HL-60 (cell line): ENCODE measurements at regions not wholly inside any gene's neighbourhood (a gene's known extent, or its start where the extent isn't known, plus 50 kb on each side); places are given as distances from the start of the nearest gene placed in this dataset.

ENCODE experiments used
- DNase-seq, 2 experiments: peaks; one replicate each; pipeline ENCODE4 v3.0.0-alpha.2; 2010 to 2020; ENCODE audit warnings: low read depth in 1 of 2, low spot score in 1 of 2
- H3K27ac ChIP-seq: fragments of 250-450 bp; sonication (Bioruptor Pico); replicated peaks from 2 replicates; pipeline ENCODE4 v1.5.1; 2020; ENCODE audit warnings: mild to moderate bottlenecking, moderate library complexity
- H3K27me3 ChIP-seq: fragments of 250-450 bp; sonication (Bioruptor Pico); 2 replicates; pipeline ENCODE4 v1.5.1; 2021; ENCODE audit warnings: mild to moderate bottlenecking, moderate library complexity; ENCODE audit not compliant: insufficient read depth, poor library complexity, severe bottlenecking
- H3K4me3 ChIP-seq: replicated peaks from 2 replicates; pipeline ENCODE4 v1.5.1; 2011; ENCODE audit warnings: mild to moderate bottlenecking, control low read depth, low read length; ENCODE audit not compliant: insufficient read depth
- CTCF ChIP-seq: IDR thresholded peaks from one replicate; pipeline ENCODE4 v1.5.1; 2011; ENCODE audit warnings: low read length, control low read depth, inconsistent platforms; ENCODE audit not compliant: insufficient read depth
- GABPA ChIP-seq: IDR thresholded peaks from 2 replicates; pipeline ENCODE4 v1.6.1; 2012; ENCODE audit warnings: low read depth
- POLR2AphosphoS5 ChIP-seq: IDR thresholded peaks from 2 replicates; pipeline ENCODE4 v1.6.1; 2012; ENCODE audit warnings: low read depth
- REST ChIP-seq: IDR thresholded peaks from 2 replicates; pipeline ENCODE4 v1.6.1; 2012; ENCODE audit warnings: low read depth; ENCODE audit not compliant: insufficient replicate concordance
- SPI1 ChIP-seq: IDR thresholded peaks from 2 replicates; pipeline ENCODE4 v1.6.1; 2012; ENCODE audit warnings: low read depth, mild to moderate bottlenecking, borderline replicate concordance

GRCh38 chr1:222009105-222009730 is 267.3 kb upstream of the DUSP10 start:
- peak in 1 of 2 experiments; percentile 7 for DNase-seq
- no peak overlapping the region for H3K27ac ChIP-seq
- TF ChIP-seq GABPA (no peak), REST (no peak), SPI1 (no peak), POLR2AphosphoS5 (no peak), CTCF (no peak)

GRCh38 chr1:222006715-222007114 is 264.8 kb upstream of the DUSP10 start:
- Histone ChIP-seq H3K4me3 (no peak overlapping the region), H3K27ac (no peak overlapping the region), H3K27me3 (no peaks in the 10 kb centered on the region)
- no peak for TF ChIP-seq GABPA
- no peak for TF ChIP-seq SPI1
- TF ChIP-seq CTCF = no peak
- no peak for TF ChIP-seq REST
- no peak for TF ChIP-seq POLR2AphosphoS5
- no peak for DNase-seq

More at GRCh38 chr1:222009105-222009730, 267.3 kb upstream of the DUSP10 start:
- H3K4me3 ChIP-seq = no peak overlapping the region
- H3K27me3 ChIP-seq = no peaks in the 10 kb centered on the region

GRCh38 chr1:222004784-222005183 is 262.9 kb upstream of the DUSP10 start:
- DNase-seq = no peak
- Histone ChIP-seq H3K27me3 (no peaks in the 10 kb centered on the region), H3K27ac (no peak overlapping the region), H3K4me3 (no peak overlapping the region)
- TF ChIP-seq CTCF (no peak), REST (no peak), GABPA (no peak), SPI1 (no peak), POLR2AphosphoS5 (no peak)
